Ascending aorta (tissue), 2 donors: ENCODE measurements at regions not wholly inside any gene's neighbourhood (a gene's known extent, or its start where the extent isn't known, plus 50 kb on each side); places are given as distances from the start of the nearest gene placed in this dataset.

Experiments used
- DNase-seq, 2 donors: peaks; one replicate each; pipeline ENCODE4 v3.0.0-alpha.2; 2019; ENCODE audit warnings: low spot score in 2 of 2
- H3K27ac ChIP-seq, 2 donors: fragments of 200-600 bp; sonication (generic); one replicate each; pipeline ENCODE4 v1.5.1; 2016 to 2017; ENCODE audit warnings: mild to moderate bottlenecking in 1 of 2
- H3K27me3 ChIP-seq: fragments of 200-600 bp; sonication (generic); one replicate; pipeline ENCODE4 v1.5.1; 2017
- H3K36me3 ChIP-seq, 2 donors: fragments of 200-600 bp; sonication (generic); one replicate each; pipeline ENCODE4 v1.5.1; 2016
- H3K4me1 ChIP-seq, 2 donors: fragments of 200-600 bp; sonication (generic); one replicate each; pipeline ENCODE4 v1.5.1; 2016 to 2017; ENCODE audit warnings: mild to moderate bottlenecking in 1 of 2
- H3K4me3 ChIP-seq, 2 donors: fragments of 200-600 bp; sonication (generic); one replicate each; pipeline ENCODE4 v1.5.1; 2016 to 2017; ENCODE audit warnings: mild to moderate bottlenecking in 1 of 2
- H3K9me3 ChIP-seq, 2 donors: fragments of 200-600 bp; sonication (generic); one replicate each; pipeline ENCODE4 v1.5.1; 2016
- CTCF ChIP-seq, 3 experiments: fragments of 200-600 bp in 2 of 3; fragments of 450-650 bp in 1 of 3; sonication (generic) in 2 of 3; IDR thresholded peaks; one replicate each; pipeline ENCODE4 v1.5.1; 2016 to 2019; ENCODE audit warnings: antibody characterized with exemption in 3 of 3, mild to moderate bottlenecking in 1 of 3, moderate library complexity in 1 of 3
- intact Hi-C: fragments of 100-400 bp; cut with DNase I; formaldehyde crosslinking; loops from one replicate; pipeline ENCODE4 v1.15.1; 2023

GRCh38 chr15:95134431-95135110, 903.2 kb downstream of the MCTP2 start:
- H3K27ac ChIP-seq = no peak overlapping the region
- intact Hi-C loops = no loop called here
- no peak for TF ChIP-seq CTCF (IDR thresholded peaks at IDR 0.05)

GRCh38 chr15:95138604-95139270, 907.4 kb downstream of the MCTP2 start:
- intact Hi-C loops = no loop called here
- Histone ChIP-seq H3K27ac (no peak overlapping the region), H3K4me3 (no peak overlapping the region), H3K27me3 (no peaks in the 10 kb centered on the region), H3K4me1 (no peaks in the 10 kb centered on the region), H3K36me3 (no peaks in the 10 kb centered on the region), H3K9me3 (no peaks in the 10 kb centered on the region)
- TF ChIP-seq CTCF (IDR thresholded peaks at IDR 0.05) = no peak
- no peak for DNase-seq

More at GRCh38 chr15:95134431-95135110, 903.2 kb downstream of the MCTP2 start:
- DNase-seq = no peak
- no peaks in the 10 kb centered on the region for H3K36me3 ChIP-seq
- no peaks in the 10 kb centered on the region for H3K9me3 ChIP-seq
- H3K4me3 ChIP-seq = no peak overlapping the region
- H3K27me3 ChIP-seq = no peaks in the 10 kb centered on the region
- H3K4me1 ChIP-seq = peaks cover 0 to 6% of the 10 kb centered on the region in 2 donors

GRCh38 chr15:95141486-95141885, 910.1 kb downstream of the MCTP2 start:
- no peaks in the 10 kb centered on the region for H3K36me3 ChIP-seq
- H3K9me3 ChIP-seq = no peaks in the 10 kb centered on the region
- TF ChIP-seq CTCF (IDR thresholded peaks at IDR 0.05) = no peak
- no peak overlapping the region for H3K27ac ChIP-seq
- no peak for DNase-seq
- intact Hi-C loops = no loop called here
- H3K4me3 ChIP-seq = no peak overlapping the region
- no peaks in the 10 kb centered on the region for H3K4me1 ChIP-seq
- no peaks in the 10 kb centered on the region for H3K27me3 ChIP-seq

GRCh38 chr15:95142531-95142930, 911.2 kb downstream of the MCTP2 start:
- H3K27me3 ChIP-seq = no peaks in the 10 kb centered on the region
- no peak for TF ChIP-seq CTCF (IDR thresholded peaks at IDR 0.05)
- H3K4me1 ChIP-seq = no peaks in the 10 kb centered on the region
- intact Hi-C loops = no loop called here
- H3K36me3 ChIP-seq = no peaks in the 10 kb centered on the region
- no peak for DNase-seq
- no peaks in the 10 kb centered on the region for H3K9me3 ChIP-seq
- no peak overlapping the region for H3K4me3 ChIP-seq
- no peak overlapping the region for H3K27ac ChIP-seq

GRCh38 chr15:95146481-95146880, 915.1 kb downstream of the MCTP2 start:
- intact Hi-C loops = no loop called here
- no peak overlapping the region for H3K27ac ChIP-seq
- no peaks in the 10 kb centered on the region for H3K27me3 ChIP-seq
- TF ChIP-seq CTCF (IDR thresholded peaks at IDR 0.05) = no peak
- H3K4me3 ChIP-seq = no peak overlapping the region
- no peak for DNase-seq
- no peaks in the 10 kb centered on the region for H3K4me1 ChIP-seq
- no peaks in the 10 kb centered on the region for H3K9me3 ChIP-seq
- no peaks in the 10 kb centered on the region for H3K36me3 ChIP-seq
